GM12864 (cell line): ENCODE measurements at regions not wholly inside any gene's neighbourhood (a gene's known extent, or its start where the extent isn't known, plus 50 kb on each side); places are given as distances from the start of the nearest gene placed in this dataset.

Source experiments
- DNase-seq: peaks from one replicate; pipeline ENCODE4 v3.0.0-alpha.2; 2011; ENCODE audit warnings: low read depth
- H3K4me3 ChIP-seq: 2 replicates; pipeline ENCODE4 v1.5.1; 2011; ENCODE audit warnings: mild to moderate bottlenecking, low read depth, low read length, control low read depth
- CTCF ChIP-seq: IDR thresholded peaks from 2 replicates; pipeline ENCODE4 v1.5.1; 2011; ENCODE audit warnings: low read depth, mild to moderate bottlenecking, moderate library complexity, low read length, control low read depth, inconsistent platforms; ENCODE audit errors: missing control alignments

DNA sequence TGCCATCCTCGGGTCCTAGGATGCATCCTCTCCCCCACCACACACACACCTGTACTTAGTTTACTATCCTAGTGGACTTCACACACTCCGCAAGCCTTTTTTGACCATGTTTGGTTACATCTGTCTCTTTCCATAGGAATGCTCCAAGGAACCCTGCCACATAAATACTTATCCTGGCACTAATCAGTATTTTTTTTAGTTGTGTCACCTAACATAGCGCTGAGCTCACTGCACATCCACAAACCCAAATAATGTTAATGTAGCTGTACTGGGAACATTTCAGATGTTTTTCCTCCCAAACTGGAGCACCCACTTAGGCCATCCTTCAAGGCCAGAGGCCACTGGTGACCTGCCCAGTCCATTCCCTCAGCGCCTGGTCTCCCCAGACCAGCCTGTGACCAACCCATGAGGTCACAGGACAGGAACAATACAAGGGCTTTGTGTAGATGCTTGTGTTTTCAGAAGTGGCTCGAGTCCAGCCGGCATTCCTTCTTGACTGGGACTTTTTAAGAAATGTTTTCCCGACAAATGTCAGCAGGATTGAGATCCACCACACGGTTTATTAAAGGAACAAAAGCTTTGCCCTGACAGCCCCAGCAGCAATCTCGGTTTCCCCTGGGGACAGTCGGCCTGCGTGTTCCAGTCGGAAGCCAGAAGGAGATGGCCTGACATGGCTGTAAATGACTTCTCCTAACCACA is 181.4 kb downstream of the JCAD start:
- H3K4me3 ChIP-seq = no peak overlapping the region
- no peak for DNase-seq
- no peak for TF ChIP-seq CTCF

GRCh38 chr10:29876008-29876555 is 183.3 kb downstream of the JCAD start:
- no peak for TF ChIP-seq CTCF
- no peak for DNase-seq
- no peak overlapping the region for H3K4me3 ChIP-seq

DNA sequence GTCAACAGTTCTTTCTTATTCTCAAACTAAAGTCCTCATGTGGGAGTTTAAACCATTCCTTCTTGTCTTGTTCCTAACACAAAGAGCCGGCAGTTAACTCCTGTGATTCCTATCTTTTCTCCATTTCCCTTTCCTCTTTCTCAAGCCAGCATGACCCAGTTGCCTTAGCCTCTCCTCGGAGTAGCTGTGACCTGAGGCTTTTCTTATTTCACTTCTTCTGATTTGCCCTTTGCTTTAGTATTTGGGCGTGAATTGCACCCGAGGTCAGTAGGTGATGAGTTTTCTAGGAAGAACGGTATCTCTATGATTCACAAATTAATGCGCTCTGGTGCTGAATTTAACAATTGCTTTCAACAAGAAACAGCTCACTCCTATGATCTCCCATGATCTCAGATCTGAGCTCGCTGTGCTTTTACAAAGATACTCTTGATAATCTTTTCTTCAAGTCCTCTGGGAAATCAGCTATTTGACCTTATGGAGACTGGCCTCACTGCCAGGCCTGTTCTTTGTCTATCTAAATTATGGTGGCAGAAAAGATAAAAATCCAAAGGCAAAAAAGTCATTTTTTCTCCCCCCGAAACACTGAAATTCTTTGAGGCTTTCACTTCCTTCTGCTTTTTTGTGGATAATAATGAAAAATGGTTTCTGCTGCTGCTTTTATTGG is 184.6 kb downstream of the JCAD start:
- no peak for TF ChIP-seq CTCF
- no peak for DNase-seq
- H3K4me3 ChIP-seq = no peak overlapping the region

GRCh38 chr10:29873941-29874484 is 185.4 kb downstream of the JCAD start:
- no peak for TF ChIP-seq CTCF
- DNase-seq = no peak
- H3K4me3 ChIP-seq = no peak overlapping the region

GRCh38 chr10:29870522-29871044 is 188.8 kb downstream of the JCAD start:
- no peak overlapping the region for H3K4me3 ChIP-seq
- no peak for DNase-seq
- no peak for TF ChIP-seq CTCF

DNA sequence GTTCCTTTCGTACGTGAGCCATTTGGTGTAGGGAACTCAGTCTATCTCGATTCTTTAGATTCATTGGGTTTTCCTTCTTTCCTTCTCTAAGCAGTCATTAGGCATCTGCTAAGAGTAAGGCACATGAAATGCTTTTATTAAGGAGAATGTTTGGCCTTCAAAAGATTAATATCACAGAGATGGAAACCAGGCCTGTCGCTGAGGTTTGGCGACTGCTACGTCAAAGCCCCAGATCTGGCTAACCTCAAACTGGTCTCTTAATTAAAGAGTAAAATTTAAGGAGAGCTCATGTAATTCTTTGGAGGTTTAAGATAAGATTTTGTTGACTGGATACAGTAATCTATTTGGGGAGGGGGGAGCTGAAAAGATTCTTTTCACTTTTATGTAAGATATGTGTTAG is 189.8 kb downstream of the JCAD start:
- no peak overlapping the region for H3K4me3 ChIP-seq
- no peak for TF ChIP-seq CTCF
- DNase-seq = no peak
